PC-9 (cell line): ENCODE measurements at regions not wholly inside any gene's neighbourhood (a gene's known extent, or its start where the extent isn't known, plus 50 kb on each side); places are given as distances from the start of the nearest gene placed in this dataset.

Source experiments
- BruUV-seq: library from RNA; stranded (reverse); fragments of 400-500 nt; replicated peaks from 2 replicates; lab custom pipeline; 2021; lab: Mats Ljungman, UMichigan
- CTCF ChIA-PET: fragments of 300-600 bp; sonication (Branson Sonifier 250); formaldehyde crosslinking; loops from one replicate; lab custom pipeline; 2022; ENCODE audit warnings: antibody characterized with exemption; lab: Charles Lee
- POLR2A ChIA-PET: fragments of 300-600 bp; sonication (Branson Sonifier 250); formaldehyde crosslinking; loops from one replicate; lab custom pipeline; 2022; ENCODE audit warnings: antibody characterized with exemption; ENCODE audit not compliant: unreplicated experiment; lab: Charles Lee
- DNase-seq, 2 experiments: peaks; one replicate each; pipeline versions ENCODE4 v3.0.0 to v3.0.0-alpha.2; 2015 to 2022; ENCODE audit warnings: mixed read lengths in 1 of 2
- H2AFZ ChIP-seq: fragments of 200-600 bp; sonication (generic); 2 replicates; pipeline ENCODE4 v1.8.1; 2017; ENCODE audit warnings: antibody characterized with exemption
- H3F3A ChIP-seq: fragments of 200-600 bp; sonication (generic); 2 replicates; pipeline ENCODE4 v1.8.1; 2017; ENCODE audit warnings: antibody characterized with exemption, mild to moderate bottlenecking, low read depth; ENCODE audit not compliant: insufficient read depth
- H3K27ac ChIP-seq: fragments of 200-600 bp; sonication (generic); 2 replicates; pipeline ENCODE4 v1.6.1; 2016; ENCODE audit warnings: mixed run types
- H3K27me3 ChIP-seq: fragments of 200-600 bp; sonication (generic); 2 replicates; pipeline ENCODE4 v1.6.1; 2016; ENCODE audit warnings: low read depth, mixed run types; ENCODE audit not compliant: insufficient read depth
- H3K36me3 ChIP-seq: fragments of 200-600 bp; sonication (generic); 2 replicates; pipeline ENCODE4 v1.6.1; 2016; ENCODE audit warnings: low read depth, mixed run types
- H3K4me1 ChIP-seq: fragments of 200-600 bp; sonication (generic); replicated peaks from 2 replicates; pipeline ENCODE4 v1.6.1; 2016; ENCODE audit warnings: mixed run types; ENCODE audit not compliant: insufficient read depth
- H3K4me2 ChIP-seq: fragments of 200-600 bp; sonication (generic); 2 replicates; pipeline ENCODE4 v1.6.1; 2017; ENCODE audit warnings: mixed run types
- H3K4me3 ChIP-seq: fragments of 200-600 bp; sonication (generic); 2 replicates; pipeline ENCODE4 v1.6.1; 2016; ENCODE audit warnings: mixed run types
- H3K79me2 ChIP-seq: fragments of 200-600 bp; sonication (generic); 2 replicates; pipeline ENCODE4 v1.6.1; 2017; ENCODE audit warnings: low read depth, mixed run types
- H3K9me2 ChIP-seq: fragments of 200-600 bp; sonication (generic); 2 replicates; pipeline ENCODE4 v1.8.1; 2017; ENCODE audit warnings: mild to moderate bottlenecking; ENCODE audit not compliant: insufficient read depth
- H3K9me3 ChIP-seq: fragments of 200-600 bp; sonication (generic); 2 replicates; pipeline ENCODE4 v1.8.1; 2016; ENCODE audit warnings: low read depth; ENCODE audit not compliant: insufficient read depth
- H4K20me1 ChIP-seq: fragments of 200-600 bp; sonication (generic); 2 replicates; pipeline ENCODE4 v1.8.1; 2017; ENCODE audit not compliant: insufficient read depth
- EZH2 ChIP-seq: fragments of 200-600 bp; sonication (generic); IDR thresholded peaks from 2 replicates; pipeline ENCODE4 v1.8.0; 2017; ENCODE audit warnings: antibody characterized with exemption, low read depth
- intact Hi-C: fragments of 100-400 bp; cut with micrococcal nuclease; formaldehyde crosslinking; loops from one replicate; pipeline ENCODE4 v1.10.0; 2022; ENCODE audit not compliant: unreplicated experiment
- TF ChIP-seq, protein P1 (sequence below): fragments of 200-600 bp; sonication (generic); conservative IDR thresholded peaks from 2 replicates; pipeline ENCODE4 v1.6.1; 2017; ENCODE audit warnings: mixed run types, antibody characterized with exemption, mild to moderate bottlenecking, moderate library complexity

DNA sequence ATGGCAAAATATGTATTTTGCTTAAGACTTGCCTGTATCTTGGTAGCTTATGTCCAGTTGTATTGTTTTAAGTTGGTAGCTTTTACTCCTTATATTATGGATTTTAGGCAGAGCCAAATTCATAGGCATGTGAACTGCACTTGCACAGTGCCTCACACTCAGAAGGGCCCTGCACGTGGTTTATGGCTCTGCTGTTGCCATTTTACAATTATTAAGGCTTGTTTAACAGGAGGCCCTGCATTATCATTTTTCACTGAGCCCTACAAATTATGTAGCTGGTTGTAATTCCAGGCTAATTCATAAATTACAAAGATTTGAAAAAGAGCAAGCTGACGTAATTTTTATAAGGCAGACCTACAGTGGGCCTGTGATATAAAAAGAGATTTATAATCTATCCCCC is 537.6 kb upstream of the UBE2E2 start:
- no peak for DNase-seq
- intact Hi-C loops: no loop called here
- H3K4me3 ChIP-seq: no peak overlapping the region
- no peak overlapping the region for H3K27ac ChIP-seq
- H3K9me3 ChIP-seq: no peaks in the 10 kb centered on the region
- H4K20me1 ChIP-seq: no peaks in the 10 kb centered on the region; the same call in 1 of the 2 replicates
- no peak overlapping the region for H3K4me2 ChIP-seq
- H3K27me3 ChIP-seq: no peaks in the 10 kb centered on the region
- ChIA-PET POLR2A (no interaction called here), CTCF (no interaction called here)
- H3K36me3 ChIP-seq: no peaks in the 10 kb centered on the region
- no peaks in the 10 kb centered on the region for H3K79me2 ChIP-seq
- TF ChIP-seq, protein P1, sequence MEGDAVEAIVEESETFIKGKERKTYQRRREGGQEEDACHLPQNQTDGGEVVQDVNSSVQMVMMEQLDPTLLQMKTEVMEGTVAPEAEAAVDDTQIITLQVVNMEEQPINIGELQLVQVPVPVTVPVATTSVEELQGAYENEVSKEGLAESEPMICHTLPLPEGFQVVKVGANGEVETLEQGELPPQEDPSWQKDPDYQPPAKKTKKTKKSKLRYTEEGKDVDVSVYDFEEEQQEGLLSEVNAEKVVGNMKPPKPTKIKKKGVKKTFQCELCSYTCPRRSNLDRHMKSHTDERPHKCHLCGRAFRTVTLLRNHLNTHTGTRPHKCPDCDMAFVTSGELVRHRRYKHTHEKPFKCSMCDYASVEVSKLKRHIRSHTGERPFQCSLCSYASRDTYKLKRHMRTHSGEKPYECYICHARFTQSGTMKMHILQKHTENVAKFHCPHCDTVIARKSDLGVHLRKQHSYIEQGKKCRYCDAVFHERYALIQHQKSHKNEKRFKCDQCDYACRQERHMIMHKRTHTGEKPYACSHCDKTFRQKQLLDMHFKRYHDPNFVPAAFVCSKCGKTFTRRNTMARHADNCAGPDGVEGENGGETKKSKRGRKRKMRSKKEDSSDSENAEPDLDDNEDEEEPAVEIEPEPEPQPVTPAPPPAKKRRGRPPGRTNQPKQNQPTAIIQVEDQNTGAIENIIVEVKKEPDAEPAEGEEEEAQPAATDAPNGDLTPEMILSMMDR: no peak
- TF ChIP-seq EZH2: no peak
- no TSS peak for BruUV-seq
- H3K4me1 ChIP-seq: no peaks in the 10 kb centered on the region
- no peaks in the 10 kb centered on the region for H3K9me2 ChIP-seq
- H3F3A ChIP-seq: no peaks in the 10 kb centered on the region
- no peak overlapping the region for H2AFZ ChIP-seq

DNA sequence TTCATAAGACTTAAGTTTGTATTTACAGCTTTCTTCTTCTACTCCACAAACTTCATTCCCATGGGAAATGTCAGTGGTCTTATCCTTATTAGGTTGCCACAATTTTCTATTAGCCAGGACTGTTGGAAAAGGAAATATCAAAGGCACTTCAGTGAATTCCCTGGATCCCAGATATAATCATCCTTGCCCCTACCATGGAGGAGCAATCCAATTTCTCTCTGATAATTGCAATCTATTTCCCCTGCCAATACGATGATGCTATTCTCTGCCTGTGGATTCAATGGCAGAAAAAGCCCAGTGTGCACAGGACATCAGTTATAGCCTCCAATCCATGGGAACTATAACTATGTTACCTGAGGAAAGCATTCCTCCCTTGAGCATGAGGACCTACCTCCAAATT is 536.4 kb upstream of the UBE2E2 start:
- no peaks in the 10 kb centered on the region for H3K27me3 ChIP-seq
- H2AFZ ChIP-seq: no peak overlapping the region
- BruUV-seq: no TSS peak
- H3K4me3 ChIP-seq: no peak overlapping the region
- no peaks in the 10 kb centered on the region for H3F3A ChIP-seq
- no peak overlapping the region for H3K27ac ChIP-seq
- no peaks in the 10 kb centered on the region for H3K79me2 ChIP-seq
- no peaks in the 10 kb centered on the region for H3K36me3 ChIP-seq
- CTCF ChIA-PET: no interaction called here
- H3K9me2 ChIP-seq: no peaks in the 10 kb centered on the region
- DNase-seq: no peak
- no peak for TF ChIP-seq EZH2
- TF ChIP-seq, protein P1: no peak
- no peaks in the 10 kb centered on the region for H3K9me3 ChIP-seq
- H4K20me1 ChIP-seq: no peaks in the 10 kb centered on the region; the same call in 1 of the 2 replicates
- no peaks in the 10 kb centered on the region for H3K4me1 ChIP-seq
- no peak overlapping the region for H3K4me2 ChIP-seq
- POLR2A ChIA-PET: no interaction called here
- intact Hi-C loops: no loop called here

DNA sequence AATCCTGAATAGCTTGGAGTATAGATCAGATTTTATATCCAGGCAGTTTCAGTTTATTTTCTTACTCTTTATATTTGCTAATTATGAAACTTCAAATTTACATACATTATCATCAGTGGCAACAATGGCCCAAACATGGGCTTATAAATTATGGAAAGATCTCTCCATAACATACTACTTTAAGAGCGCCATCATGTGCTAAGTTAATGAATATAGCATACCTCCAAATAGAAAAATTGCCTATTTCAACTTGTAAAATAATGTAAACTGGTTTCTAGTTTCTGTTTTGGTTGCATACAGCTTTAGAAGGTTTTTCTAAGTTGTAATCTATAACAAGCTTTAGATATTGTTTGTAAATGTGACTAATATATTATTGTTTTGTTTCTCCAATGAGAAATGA is 531.3 kb upstream of the UBE2E2 start:
- Histone ChIP-seq H4K20me1 (no peaks in the 10 kb centered on the region), H3K79me2 (no peaks in the 10 kb centered on the region), H3K27ac (no peak overlapping the region), H3K27me3 (no peaks in the 10 kb centered on the region), H3K4me3 (no peak overlapping the region), H3F3A (no peaks in the 10 kb centered on the region), H2AFZ (no peak overlapping the region), H3K9me2 (peaks cover 7% of the 10 kb centered on the region; the same call in 1 of the 2 replicates), H3K4me2 (no peak overlapping the region), H3K4me1 (no peaks in the 10 kb centered on the region), H3K9me3 (no peaks in the 10 kb centered on the region; the same call in 1 of the 2 replicates), H3K36me3 (no peaks in the 10 kb centered on the region)
- no TSS peak for BruUV-seq
- intact Hi-C loops: no loop called here
- CTCF ChIA-PET: no interaction called here
- no peak for DNase-seq
- POLR2A ChIA-PET: no interaction called here
- TF ChIP-seq EZH2: no peak
- TF ChIP-seq, protein P1: no peak
